Panc1 (cell line): ENCODE measurements at regions not wholly inside any gene's neighbourhood (a gene's known extent, or its start where the extent isn't known, plus 50 kb on each side); places are given as distances from the start of the nearest gene placed in this dataset.

Experiments used
- POLR2AphosphoS5 ChIP-seq: IDR thresholded peaks from 2 replicates; pipeline ENCODE4 v1.6.1; 2012; ENCODE audit warnings: mild to moderate bottlenecking, low read depth, low read length, moderate library complexity
- SIN3A ChIP-seq: IDR thresholded peaks from 2 replicates; pipeline ENCODE4 v1.6.1; 2012; ENCODE audit warnings: low read depth, mild to moderate bottlenecking, low read length, moderate library complexity, borderline replicate concordance; ENCODE audit not compliant: insufficient read depth
- TF ChIP-seq, protein P1 (sequence below): fragments of 450-650 bp; IDR thresholded peaks from 2 replicates; pipeline ENCODE4 v1.5.1; 2017; ENCODE audit warnings: mild to moderate bottlenecking
- TF ChIP-seq, protein P2 (sequence below), 2 experiments: IDR thresholded peaks; 2 replicates each; pipeline ENCODE4 v1.6.1; 2011 to 2012; ENCODE audit warnings: low read depth in 2 of 2, control low read depth in 1 of 2, low read length in 1 of 2, mild to moderate bottlenecking in 1 of 2, moderate library complexity in 1 of 2; ENCODE audit not compliant: insufficient read depth in 1 of 2

DNA sequence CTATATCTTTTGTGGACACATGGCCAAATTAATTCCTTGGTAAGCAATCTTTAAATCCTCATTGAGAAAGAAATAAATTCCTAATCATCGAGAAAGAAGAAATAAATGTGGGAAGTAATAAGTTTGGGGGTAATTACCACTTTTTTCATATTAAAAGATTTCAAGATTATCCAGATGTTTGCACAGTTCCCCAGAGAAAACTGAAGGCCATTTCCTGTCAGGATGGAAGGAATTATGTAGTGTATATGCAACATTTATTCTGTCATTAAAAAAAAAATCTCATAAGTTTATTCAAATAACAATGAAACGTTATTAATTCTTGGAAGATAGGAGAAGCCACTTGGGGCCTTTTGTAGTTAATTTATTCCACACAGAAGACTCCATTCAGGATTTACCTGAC is 385.6 kb upstream of the NR3C2 start:
- TF ChIP-seq, protein P1, sequence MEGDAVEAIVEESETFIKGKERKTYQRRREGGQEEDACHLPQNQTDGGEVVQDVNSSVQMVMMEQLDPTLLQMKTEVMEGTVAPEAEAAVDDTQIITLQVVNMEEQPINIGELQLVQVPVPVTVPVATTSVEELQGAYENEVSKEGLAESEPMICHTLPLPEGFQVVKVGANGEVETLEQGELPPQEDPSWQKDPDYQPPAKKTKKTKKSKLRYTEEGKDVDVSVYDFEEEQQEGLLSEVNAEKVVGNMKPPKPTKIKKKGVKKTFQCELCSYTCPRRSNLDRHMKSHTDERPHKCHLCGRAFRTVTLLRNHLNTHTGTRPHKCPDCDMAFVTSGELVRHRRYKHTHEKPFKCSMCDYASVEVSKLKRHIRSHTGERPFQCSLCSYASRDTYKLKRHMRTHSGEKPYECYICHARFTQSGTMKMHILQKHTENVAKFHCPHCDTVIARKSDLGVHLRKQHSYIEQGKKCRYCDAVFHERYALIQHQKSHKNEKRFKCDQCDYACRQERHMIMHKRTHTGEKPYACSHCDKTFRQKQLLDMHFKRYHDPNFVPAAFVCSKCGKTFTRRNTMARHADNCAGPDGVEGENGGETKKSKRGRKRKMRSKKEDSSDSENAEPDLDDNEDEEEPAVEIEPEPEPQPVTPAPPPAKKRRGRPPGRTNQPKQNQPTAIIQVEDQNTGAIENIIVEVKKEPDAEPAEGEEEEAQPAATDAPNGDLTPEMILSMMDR: no peak
- no peak for TF ChIP-seq POLR2AphosphoS5
- TF ChIP-seq, protein P2, sequence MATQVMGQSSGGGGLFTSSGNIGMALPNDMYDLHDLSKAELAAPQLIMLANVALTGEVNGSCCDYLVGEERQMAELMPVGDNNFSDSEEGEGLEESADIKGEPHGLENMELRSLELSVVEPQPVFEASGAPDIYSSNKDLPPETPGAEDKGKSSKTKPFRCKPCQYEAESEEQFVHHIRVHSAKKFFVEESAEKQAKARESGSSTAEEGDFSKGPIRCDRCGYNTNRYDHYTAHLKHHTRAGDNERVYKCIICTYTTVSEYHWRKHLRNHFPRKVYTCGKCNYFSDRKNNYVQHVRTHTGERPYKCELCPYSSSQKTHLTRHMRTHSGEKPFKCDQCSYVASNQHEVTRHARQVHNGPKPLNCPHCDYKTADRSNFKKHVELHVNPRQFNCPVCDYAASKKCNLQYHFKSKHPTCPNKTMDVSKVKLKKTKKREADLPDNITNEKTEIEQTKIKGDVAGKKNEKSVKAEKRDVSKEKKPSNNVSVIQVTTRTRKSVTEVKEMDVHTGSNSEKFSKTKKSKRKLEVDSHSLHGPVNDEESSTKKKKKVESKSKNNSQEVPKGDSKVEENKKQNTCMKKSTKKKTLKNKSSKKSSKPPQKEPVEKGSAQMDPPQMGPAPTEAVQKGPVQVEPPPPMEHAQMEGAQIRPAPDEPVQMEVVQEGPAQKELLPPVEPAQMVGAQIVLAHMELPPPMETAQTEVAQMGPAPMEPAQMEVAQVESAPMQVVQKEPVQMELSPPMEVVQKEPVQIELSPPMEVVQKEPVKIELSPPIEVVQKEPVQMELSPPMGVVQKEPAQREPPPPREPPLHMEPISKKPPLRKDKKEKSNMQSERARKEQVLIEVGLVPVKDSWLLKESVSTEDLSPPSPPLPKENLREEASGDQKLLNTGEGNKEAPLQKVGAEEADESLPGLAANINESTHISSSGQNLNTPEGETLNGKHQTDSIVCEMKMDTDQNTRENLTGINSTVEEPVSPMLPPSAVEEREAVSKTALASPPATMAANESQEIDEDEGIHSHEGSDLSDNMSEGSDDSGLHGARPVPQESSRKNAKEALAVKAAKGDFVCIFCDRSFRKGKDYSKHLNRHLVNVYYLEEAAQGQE (IDR thresholded peaks at IDR 0.05; ENCODE audit: insufficient read depth in 1 of 2, low read depth in 2 of 2, low read length in 1 of 2): no peak
- TF ChIP-seq SIN3A: no peak
